ENCODE measurements at regions not wholly inside any gene's neighbourhood (a gene's known extent, or its start where the extent isn't known, plus 50 kb on each side); places are given as distances from the start of the nearest gene placed in this dataset.

DNA sequence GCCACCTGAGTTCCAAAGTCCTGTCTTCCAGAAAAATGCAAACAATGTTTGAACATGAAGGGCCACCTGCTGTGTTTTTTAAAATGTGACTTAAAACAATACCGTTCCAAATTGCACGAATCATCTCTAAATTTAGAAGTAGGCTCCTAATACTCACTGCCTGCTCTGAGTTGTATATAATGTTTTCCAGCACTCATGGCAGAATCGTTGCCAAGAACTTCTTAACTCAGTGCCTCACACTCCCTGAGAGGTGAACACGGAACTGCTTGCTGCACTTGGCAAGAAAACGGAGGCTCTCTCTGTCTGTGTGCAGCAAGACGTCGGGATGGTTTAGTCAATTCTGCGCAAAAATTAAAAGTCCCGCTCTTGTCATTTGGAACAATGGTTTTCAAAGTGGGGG lies 757.3 kb upstream of the AUTS2 start:
- TF ChIP-seq, protein P1, sequence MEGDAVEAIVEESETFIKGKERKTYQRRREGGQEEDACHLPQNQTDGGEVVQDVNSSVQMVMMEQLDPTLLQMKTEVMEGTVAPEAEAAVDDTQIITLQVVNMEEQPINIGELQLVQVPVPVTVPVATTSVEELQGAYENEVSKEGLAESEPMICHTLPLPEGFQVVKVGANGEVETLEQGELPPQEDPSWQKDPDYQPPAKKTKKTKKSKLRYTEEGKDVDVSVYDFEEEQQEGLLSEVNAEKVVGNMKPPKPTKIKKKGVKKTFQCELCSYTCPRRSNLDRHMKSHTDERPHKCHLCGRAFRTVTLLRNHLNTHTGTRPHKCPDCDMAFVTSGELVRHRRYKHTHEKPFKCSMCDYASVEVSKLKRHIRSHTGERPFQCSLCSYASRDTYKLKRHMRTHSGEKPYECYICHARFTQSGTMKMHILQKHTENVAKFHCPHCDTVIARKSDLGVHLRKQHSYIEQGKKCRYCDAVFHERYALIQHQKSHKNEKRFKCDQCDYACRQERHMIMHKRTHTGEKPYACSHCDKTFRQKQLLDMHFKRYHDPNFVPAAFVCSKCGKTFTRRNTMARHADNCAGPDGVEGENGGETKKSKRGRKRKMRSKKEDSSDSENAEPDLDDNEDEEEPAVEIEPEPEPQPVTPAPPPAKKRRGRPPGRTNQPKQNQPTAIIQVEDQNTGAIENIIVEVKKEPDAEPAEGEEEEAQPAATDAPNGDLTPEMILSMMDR (IDR thresholded peaks at IDR 0.05) = no peak
- no peak for TF ChIP-seq POLR2A (IDR thresholded peaks at IDR 0.05)
- TF ChIP-seq POLR2AphosphoS5 (IDR thresholded peaks at IDR 0.05) = no peak
